CD14-positive monocyte (primary cell): ENCODE measurements at regions not wholly inside any gene's neighbourhood (a gene's known extent, or its start where the extent isn't known, plus 50 kb on each side); places are given as distances from the start of the nearest gene placed in this dataset.

Experiments used
- DNase-seq, 3 donors: peaks; one replicate each; pipeline ENCODE4 v3.0.0-alpha.2; 2011 to 2022
- H2AFZ ChIP-seq: 2 replicates; pipeline ENCODE4 v1.6.0; 2012; ENCODE audit warnings: mild to moderate bottlenecking, low read depth, low read length, inconsistent platforms; ENCODE audit not compliant: insufficient read depth, poor library complexity, severe bottlenecking
- H3K27ac ChIP-seq, 2 donors: 1 replicate in 1 of 2; 2 replicates in 1 of 2; pipeline ENCODE4 v1.5.1; 2012 to 2013; ENCODE audit warnings: low read length in 2 of 2, control low read depth in 1 of 2, inconsistent platforms in 1 of 2, low read depth in 1 of 2, mild to moderate bottlenecking in 1 of 2
- H3K27me3 ChIP-seq, 2 donors: one replicate each; pipeline versions ENCODE4 v1.6.0 to v1.6.1; 2011 to 2013; ENCODE audit warnings: low read length in 2 of 2; ENCODE audit not compliant: control insufficient read depth in 2 of 2, insufficient read depth in 2 of 2
- H3K36me3 ChIP-seq, 2 donors: replicated peaks in 1 of 2; 1 replicate in 1 of 2; 2 replicates in 1 of 2; pipeline versions ENCODE4 v1.5.1 to v1.6.1; 2012 to 2013; ENCODE audit warnings: low read length in 2 of 2, control low read depth in 1 of 2, inconsistent platforms in 1 of 2, mild to moderate bottlenecking in 1 of 2; ENCODE audit not compliant: insufficient read depth in 2 of 2, control insufficient read depth in 1 of 2
- H3K4me1 ChIP-seq, 2 donors: 1 replicate in 1 of 2; 2 replicates in 1 of 2; pipeline versions ENCODE4 v1.5.1 to v1.6.1; 2012 to 2013; ENCODE audit warnings: low read length in 2 of 2, control low read depth in 1 of 2, inconsistent platforms in 1 of 2, mild to moderate bottlenecking in 1 of 2, moderate library complexity in 1 of 2; ENCODE audit not compliant: insufficient read depth in 2 of 2, control insufficient read depth in 1 of 2
- H3K4me2 ChIP-seq: replicated peaks from 2 replicates; pipeline ENCODE3; 2012; ENCODE audit warnings: low read length, moderate library complexity, mild to moderate bottlenecking; ENCODE audit not compliant: poor library complexity, severe bottlenecking; ENCODE audit errors: extremely low read depth
- H3K4me3 ChIP-seq, 3 experiments: fragments of 200-600 bp in 1 of 3; sonication (generic) in 1 of 3; replicated peaks in 1 of 3; 1 replicate in 2 of 3; 2 replicates in 1 of 3; pipeline ENCODE4 v1.5.1; 2011 to 2013; ENCODE audit warnings: low read length in 3 of 3, mild to moderate bottlenecking in 3 of 3, control low read depth in 2 of 3, low read depth in 2 of 3, inconsistent platforms in 1 of 3, moderate library complexity in 1 of 3
- H3K79me2 ChIP-seq: 2 replicates; pipeline ENCODE4 v1.6.0; 2012; ENCODE audit warnings: mild to moderate bottlenecking, control low read depth, inconsistent platforms, low read length, moderate library complexity; ENCODE audit not compliant: insufficient read depth
- H3K9ac ChIP-seq: 2 replicates; pipeline ENCODE4 v1.6.0; 2017; ENCODE audit warnings: low read length, mild to moderate bottlenecking; ENCODE audit not compliant: insufficient read depth, poor library complexity, severe bottlenecking
- H3K9me3 ChIP-seq, 2 donors: replicated peaks in 1 of 2; 1 replicate in 1 of 2; 2 replicates in 1 of 2; pipeline versions ENCODE4 v1.5.1 to v1.6.1; 2012 to 2013; ENCODE audit warnings: low read length in 2 of 2, control low read depth in 1 of 2; ENCODE audit not compliant: control insufficient read depth in 1 of 2, insufficient read depth in 1 of 2
- H4K20me1 ChIP-seq: 2 replicates; pipeline ENCODE4 v1.6.0; 2012; ENCODE audit warnings: mild to moderate bottlenecking, low read length, control low read depth, moderate library complexity; ENCODE audit not compliant: insufficient read depth
- H3K27ac Mint-ChIP-seq, 7 donors: one replicate each; pipeline ENCODE4 v1.8.0; 2020; ENCODE audit warnings: mild to moderate bottlenecking in 7 of 7, mixed read lengths in 7 of 7, moderate library complexity in 6 of 7, inconsistent platforms in 2 of 7
- H3K27me3 Mint-ChIP-seq, 3 donors: one replicate each; pipeline ENCODE4 v1.8.0; 2021 to 2022; ENCODE audit warnings: low read depth in 3 of 3, mild to moderate bottlenecking in 3 of 3, mixed read lengths in 3 of 3, moderate library complexity in 3 of 3, inconsistent platforms in 1 of 3
- H3K36me3 Mint-ChIP-seq, 2 donors: one replicate each; pipeline ENCODE4 v1.8.0; 2020; ENCODE audit warnings: mixed read lengths in 2 of 2, inconsistent platforms in 1 of 2, mild to moderate bottlenecking in 1 of 2
- H3K4me1 Mint-ChIP-seq: one replicate; pipeline ENCODE4 v1.8.0; 2020; ENCODE audit warnings: mild to moderate bottlenecking, mixed read lengths
- H3K4me3 Mint-ChIP-seq, 2 donors: one replicate each; pipeline ENCODE4 v1.8.0; 2020; ENCODE audit warnings: mild to moderate bottlenecking in 2 of 2, mixed read lengths in 2 of 2, moderate library complexity in 1 of 2
- H3K9me3 Mint-ChIP-seq, 7 donors: one replicate each; pipeline ENCODE4 v1.8.0; 2020 to 2022; ENCODE audit warnings: mixed read lengths in 7 of 7, mild to moderate bottlenecking in 6 of 7, moderate library complexity in 6 of 7, inconsistent platforms in 2 of 7
- CTCF ChIP-seq: fragments of 200-600 bp; IDR thresholded peaks from one replicate; pipeline ENCODE4 v1.8.0; 2022; ENCODE audit warnings: antibody characterized with exemption, mild to moderate bottlenecking
- WGBS: methylation state at CpG from one replicate; pipeline ENCODE4 v1.1.5; 2013; ENCODE audit warnings: missing lambda C conversion rate; ENCODE audit not compliant: insufficient coverage; 5-methylcytosine and 5-hydroxymethylcytosine counted together
- intact Hi-C, 2 donors: fragments of 100-400 bp; cut with micrococcal nuclease; formaldehyde crosslinking; loops; one replicate each; pipeline versions ENCODE4 v1.15.0 to v1.15.1; 2023

- Histone ChIP-seq H3K36me3 (no peaks in the 10 kb centered on the region), H4K20me1 (no peaks in the 10 kb centered on the region), H3K79me2 (no peaks in the 10 kb centered on the region), H2AFZ (no peak overlapping the region), H3K4me2 (no peak overlapping the region), H3K4me3 (no peak overlapping the region), H3K9me3 (no peaks in the 10 kb centered on the region), H3K4me1 (no peaks in the 10 kb centered on the region), H3K27me3 (no peaks in the 10 kb centered on the region), H3K9ac (no peak overlapping the region), H3K27ac (no peak overlapping the region)
- Mint-ChIP-seq H3K4me1 (no peaks in the 10 kb centered on the region), H3K9me3 (peaks cover 0 to 3% (median under 1%) of the 10 kb centered on the region in 7 donors), H3K36me3 (no peaks in the 10 kb centered on the region), H3K27me3 (peaks cover 0 to 2% (median 0%) of the 10 kb centered on the region in 3 donors), H3K27ac (no peak overlapping the region), H3K4me3 (no peak overlapping the region)
- TF ChIP-seq CTCF, result no peak
- DNase-seq, result no peak
- no CpG with 5 or more reads among the region's 1 CpG for WGBS
- intact Hi-C loops, result no loop called here
Observed at GRCh38 chr20:26216025-26216424, 519.4 kb upstream of the ZNF337 start.

- no peak overlapping the region for H3K9ac ChIP-seq
- Mint-ChIP-seq H3K27ac (no peak overlapping the region), H3K9me3 (peaks cover 0 to 6% (median 0%) of the 10 kb centered on the region in 7 donors), H3K27me3 (peaks cover 3 to 4% (median 4%) of the 10 kb centered on the region in 3 donors), H3K4me3 (no peak overlapping the region), H3K36me3 (no peaks in the 10 kb centered on the region), H3K4me1 (no peaks in the 10 kb centered on the region)
- H3K36me3 ChIP-seq, result no peaks in the 10 kb centered on the region
- intact Hi-C loops, result no loop called here
- WGBS, result no CpG with 5 or more reads among the region's 3 CpGs
- no peak for TF ChIP-seq CTCF
- no peak overlapping the region for H3K27ac ChIP-seq
- H3K4me2 ChIP-seq, result no peak overlapping the region
- no peak for DNase-seq
- H3K79me2 ChIP-seq, result no peaks in the 10 kb centered on the region
- H3K4me1 ChIP-seq, result no peaks in the 10 kb centered on the region
- H3K27me3 ChIP-seq, result peaks cover 3% of the 10 kb centered on the region in 2 donors
- H4K20me1 ChIP-seq, result no peaks in the 10 kb centered on the region
- no peak overlapping the region for H3K4me3 ChIP-seq
- H3K9me3 ChIP-seq, result no peaks in the 10 kb centered on the region
- H2AFZ ChIP-seq, result no peak overlapping the region
Observed at GRCh38 chr20:26214991-26215390, 518.3 kb upstream of the ZNF337 start.
